Uterus (tissue), 2 donors: ENCODE measurements at regions not wholly inside any gene's neighbourhood (a gene's known extent, or its start where the extent isn't known, plus 50 kb on each side); places are given as distances from the start of the nearest gene placed in this dataset.

ENCODE experiments used
- POLR2A ChIP-seq, 2 donors: fragments of 450-650 bp; IDR thresholded peaks; one replicate each; pipeline ENCODE4 v1.6.1; 2016; ENCODE audit warnings: antibody characterized with exemption in 2 of 2, mild to moderate bottlenecking in 1 of 2, moderate library complexity in 1 of 2
- TF ChIP-seq, protein P1 (sequence below), 4 experiments: fragments of 200-600 bp in 2 of 4; fragments of 450-650 bp in 2 of 4; sonication (generic) in 2 of 4; IDR thresholded peaks; one replicate each; pipeline ENCODE4 v1.5.1; 2016 to 2019; ENCODE audit warnings: antibody characterized with exemption in 4 of 4, mild to moderate bottlenecking in 2 of 4, moderate library complexity in 1 of 4

DNA sequence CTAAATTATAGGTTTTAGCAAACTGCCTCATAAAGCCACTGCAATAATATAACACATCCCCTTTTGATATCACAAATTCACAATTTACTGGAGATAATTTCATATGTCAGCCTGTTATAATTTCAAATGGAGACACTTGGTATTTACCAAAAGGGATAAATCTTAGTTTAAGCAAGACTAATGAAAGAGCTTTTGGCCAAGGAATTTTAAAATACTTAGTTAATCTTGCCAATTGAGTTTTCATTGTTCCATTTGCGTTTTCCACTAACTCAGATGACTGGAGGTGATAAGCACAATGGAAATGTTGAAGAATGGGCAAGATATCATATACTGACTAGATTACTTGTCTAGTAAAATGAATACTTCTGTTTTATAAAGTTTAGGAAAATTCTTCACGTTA is 379.3 kb upstream of the SYT4 start:
- no peak for TF ChIP-seq POLR2A (IDR thresholded peaks at IDR 0.05)
- TF ChIP-seq, protein P1, sequence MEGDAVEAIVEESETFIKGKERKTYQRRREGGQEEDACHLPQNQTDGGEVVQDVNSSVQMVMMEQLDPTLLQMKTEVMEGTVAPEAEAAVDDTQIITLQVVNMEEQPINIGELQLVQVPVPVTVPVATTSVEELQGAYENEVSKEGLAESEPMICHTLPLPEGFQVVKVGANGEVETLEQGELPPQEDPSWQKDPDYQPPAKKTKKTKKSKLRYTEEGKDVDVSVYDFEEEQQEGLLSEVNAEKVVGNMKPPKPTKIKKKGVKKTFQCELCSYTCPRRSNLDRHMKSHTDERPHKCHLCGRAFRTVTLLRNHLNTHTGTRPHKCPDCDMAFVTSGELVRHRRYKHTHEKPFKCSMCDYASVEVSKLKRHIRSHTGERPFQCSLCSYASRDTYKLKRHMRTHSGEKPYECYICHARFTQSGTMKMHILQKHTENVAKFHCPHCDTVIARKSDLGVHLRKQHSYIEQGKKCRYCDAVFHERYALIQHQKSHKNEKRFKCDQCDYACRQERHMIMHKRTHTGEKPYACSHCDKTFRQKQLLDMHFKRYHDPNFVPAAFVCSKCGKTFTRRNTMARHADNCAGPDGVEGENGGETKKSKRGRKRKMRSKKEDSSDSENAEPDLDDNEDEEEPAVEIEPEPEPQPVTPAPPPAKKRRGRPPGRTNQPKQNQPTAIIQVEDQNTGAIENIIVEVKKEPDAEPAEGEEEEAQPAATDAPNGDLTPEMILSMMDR (IDR thresholded peaks at IDR 0.05): no peak
